ENCODE measurements at regions not wholly inside any gene's neighbourhood (a gene's known extent, or its start where the extent isn't known, plus 50 kb on each side); places are given as distances from the start of the nearest gene placed in this dataset.

GRCh38 chr5:174606153-174606552, 118.2 kb upstream of the MSX2 start:
- Histone ChIP-seq H3K4me1 (ENCODE audit: control insufficient read depth in 5 of 5, insufficient read depth in 5 of 5, low read length in 5 of 5) (peaks cover 0 to 12% (median 4%) of the 10 kb centered on the region in 5 donors), H3K27me3 (ENCODE audit: control insufficient read depth in 3 of 3, insufficient read depth in 3 of 3, low read length in 2 of 3) (peaks cover 0 to 5% (median 0%) of the 10 kb centered on the region in 3 donors), H3K9ac (ENCODE audit: insufficient read depth in 1 of 2, low read length in 2 of 2) (no peak overlapping the region), H3K36me3 (ENCODE audit: control insufficient read depth in 4 of 4, insufficient read depth in 4 of 4, low read length in 4 of 4) (no peaks in the 10 kb centered on the region), H3K27ac (ENCODE audit: low read depth in 1 of 2, low read length in 1 of 2) (no peak overlapping the region), H3K4me3 (no peak overlapping the region), H3K9me3 (ENCODE audit: control insufficient read depth in 4 of 4, insufficient read depth in 3 of 4, low read length in 3 of 4) (no peaks in the 10 kb centered on the region)
- no peak for DNase-seq
- 78 to 94% methylated on average over 3 of the region's 3 CpGs for WGBS, 2 donors
- no peak for ATAC-seq (ENCODE audit: insufficient read depth, low FRiP score)
- TF ChIP-seq CTCF (IDR thresholded peaks at IDR 0.05; ENCODE audit: control extremely low read depth, extremely low read depth): no peak

- Histone ChIP-seq H3K36me3 (ENCODE audit: control insufficient read depth in 4 of 4, insufficient read depth in 4 of 4, low read length in 4 of 4) (no peaks in the 10 kb centered on the region), H3K27me3 (ENCODE audit: control insufficient read depth in 3 of 3, insufficient read depth in 3 of 3, low read length in 2 of 3) (peaks cover 0 to 3% (median 0%) of the 10 kb centered on the region in 3 donors), H3K4me1 (ENCODE audit: control insufficient read depth in 5 of 5, insufficient read depth in 5 of 5, low read length in 5 of 5) (peaks cover 0 to 12% (median 6%) of the 10 kb centered on the region in 5 donors), H3K4me3 (no peak overlapping the region), H3K9me3 (ENCODE audit: control insufficient read depth in 4 of 4, insufficient read depth in 3 of 4, low read length in 3 of 4) (no peaks in the 10 kb centered on the region), H3K9ac (ENCODE audit: insufficient read depth in 1 of 2, low read length in 2 of 2) (no peak overlapping the region), H3K27ac (ENCODE audit: low read depth in 1 of 2, low read length in 1 of 2) (no peak overlapping the region)
- DNase-seq (no peak), ATAC-seq (ENCODE audit: insufficient read depth, low FRiP score) (no peak)
- 65 to 67% methylated on average over 4 of the region's 4 CpGs for WGBS, 2 donors
- no peak for TF ChIP-seq CTCF (IDR thresholded peaks at IDR 0.05; ENCODE audit: control extremely low read depth, extremely low read depth)
These were observed 117.7 kb upstream of the MSX2 start for GRCh38 chr5:174606646-174607045.

- WGBS, 2 donors: 94 to 97% methylated on average over 5 of the region's 5 CpGs
- ATAC-seq (ENCODE audit: insufficient read depth, low FRiP score): no peak
- TF ChIP-seq CTCF (IDR thresholded peaks at IDR 0.05; ENCODE audit: control extremely low read depth, extremely low read depth): no peak
These were observed 117.2 kb upstream of the MSX2 start for GRCh38 chr5:174607205-174607604.

GRCh38 chr5:174607916-174608315, 116.5 kb upstream of the MSX2 start:
- WGBS, 2 donors: 72 to 73% methylated on average over 9 of the region's 9 CpGs
- no peak overlapping the region for H3K27ac ChIP-seq (ENCODE audit: low read depth in 1 of 2, low read length in 1 of 2)
- no peaks in the 10 kb centered on the region for H3K36me3 ChIP-seq (ENCODE audit: control insufficient read depth in 4 of 4, insufficient read depth in 4 of 4, low read length in 4 of 4)
- H3K9me3 ChIP-seq (ENCODE audit: control insufficient read depth in 4 of 4, insufficient read depth in 3 of 4, low read length in 3 of 4): no peaks in the 10 kb centered on the region
- H3K4me1 ChIP-seq (ENCODE audit: control insufficient read depth in 5 of 5, insufficient read depth in 5 of 5, low read length in 5 of 5): peaks cover 0 to 12% (median 6%) of the 10 kb centered on the region in 5 donors
- H3K9ac ChIP-seq (ENCODE audit: insufficient read depth in 1 of 2, low read length in 2 of 2): no peak overlapping the region
- DNase-seq (no peak), ATAC-seq (ENCODE audit: insufficient read depth, low FRiP score) (no peak)
- H3K27me3 ChIP-seq (ENCODE audit: control insufficient read depth in 3 of 3, insufficient read depth in 3 of 3, low read length in 2 of 3): no peaks in the 10 kb centered on the region
- no peak for TF ChIP-seq CTCF (IDR thresholded peaks at IDR 0.05; ENCODE audit: control extremely low read depth, extremely low read depth)
- H3K4me3 ChIP-seq: no peak overlapping the region

More at GRCh38 chr5:174607205-174607604, 117.2 kb upstream of the MSX2 start:
- no peaks in the 10 kb centered on the region for H3K36me3 ChIP-seq (ENCODE audit: control insufficient read depth in 4 of 4, insufficient read depth in 4 of 4, low read length in 4 of 4)
- no peak overlapping the region for H3K4me3 ChIP-seq
- H3K27ac ChIP-seq (ENCODE audit: low read depth in 1 of 2, low read length in 1 of 2): no peak overlapping the region
- no peaks in the 10 kb centered on the region for H3K27me3 ChIP-seq (ENCODE audit: control insufficient read depth in 3 of 3, insufficient read depth in 3 of 3, low read length in 2 of 3)
- no peak for DNase-seq
- peaks cover 0 to 12% (median 6%) of the 10 kb centered on the region in 5 donors for H3K4me1 ChIP-seq (ENCODE audit: control insufficient read depth in 5 of 5, insufficient read depth in 5 of 5, low read length in 5 of 5)
- no peak overlapping the region for H3K9ac ChIP-seq (ENCODE audit: insufficient read depth in 1 of 2, low read length in 2 of 2)
- H3K9me3 ChIP-seq (ENCODE audit: control insufficient read depth in 4 of 4, insufficient read depth in 3 of 4, low read length in 3 of 4): no peaks in the 10 kb centered on the region
